Mesendoderm (in vitro differentiated cells): ENCODE measurements at regions not wholly inside any gene's neighbourhood (a gene's known extent, or its start where the extent isn't known, plus 50 kb on each side); places are given as distances from the start of the nearest gene placed in this dataset.

Experiments used
- DNase-seq: peaks from one replicate; pipeline ENCODE4 v3.0.0; 2013
- H2AK5ac ChIP-seq: 2 replicates; pipeline ENCODE4 v1.6.1; 2013; ENCODE audit warnings: low read length, inconsistent platforms
- H2BK120ac ChIP-seq: 2 replicates; pipeline ENCODE4 v1.6.1; 2013; ENCODE audit warnings: low read depth, mild to moderate bottlenecking, low read length, moderate library complexity, mixed read lengths
- H2BK15ac ChIP-seq: replicated peaks from 2 replicates; pipeline ENCODE4 v1.6.1; 2013; ENCODE audit warnings: low read depth, mild to moderate bottlenecking, moderate library complexity
- H2BK5ac ChIP-seq: 2 replicates; pipeline ENCODE4 v1.6.1; 2013; ENCODE audit warnings: low read length, inconsistent platforms
- H3K18ac ChIP-seq: 2 replicates; pipeline ENCODE4 v1.6.1; 2013; ENCODE audit warnings: mild to moderate bottlenecking, low read length, mixed read lengths
- H3K23ac ChIP-seq: one replicate; pipeline ENCODE4 v1.6.1; 2013; ENCODE audit warnings: low read length
- H3K27ac ChIP-seq: 2 replicates; pipeline ENCODE4 v1.5.1; 2013; ENCODE audit warnings: low read depth, mild to moderate bottlenecking, inconsistent platforms, low read length, moderate library complexity
- H3K27me3 ChIP-seq: 2 replicates; pipeline ENCODE4 v1.6.1; 2013; ENCODE audit warnings: low read length, control low read depth, mild to moderate bottlenecking, inconsistent platforms; ENCODE audit not compliant: insufficient read depth, poor library complexity
- H3K36me3 ChIP-seq: 2 replicates; pipeline ENCODE4 v1.6.1; 2013; ENCODE audit warnings: low read length, inconsistent platforms; ENCODE audit not compliant: control insufficient read depth, insufficient read depth
- H3K4ac ChIP-seq: one replicate; pipeline ENCODE4 v1.6.1; 2013; ENCODE audit warnings: low read depth, mild to moderate bottlenecking, low read length, moderate library complexity
- H3K4me1 ChIP-seq: 2 replicates; pipeline ENCODE4 v1.6.1; 2013; ENCODE audit warnings: low read depth, low read length, inconsistent platforms; ENCODE audit not compliant: control insufficient read depth
- H3K4me2 ChIP-seq: 2 replicates; pipeline ENCODE4 v1.6.1; 2013; ENCODE audit warnings: low read length
- H3K4me3 ChIP-seq: 2 replicates; pipeline ENCODE4 v1.5.1; 2013; ENCODE audit warnings: mild to moderate bottlenecking, low read length
- H3K56ac ChIP-seq: one replicate; pipeline ENCODE4 v1.6.1; 2013; ENCODE audit warnings: low read length
- H3K79me1 ChIP-seq: 2 replicates; pipeline ENCODE4 v1.6.1; 2013; ENCODE audit warnings: low read length, inconsistent platforms
- H3K79me2 ChIP-seq: 2 replicates; pipeline ENCODE4 v1.6.1; 2013; ENCODE audit warnings: mild to moderate bottlenecking, low read length; ENCODE audit not compliant: control insufficient read depth, insufficient read depth
- H3K9ac ChIP-seq: 2 replicates; pipeline ENCODE4 v1.6.1; 2013; ENCODE audit warnings: low read length, inconsistent platforms
- H4K5ac ChIP-seq: one replicate; pipeline ENCODE4 v1.6.1; 2013; ENCODE audit warnings: low read length
- H4K8ac ChIP-seq: one replicate; pipeline ENCODE4 v1.6.1; 2013; ENCODE audit warnings: low read depth, mild to moderate bottlenecking, control low read depth, low read length, moderate library complexity
- WGBS: extraction: QIAGEN DNeasy Blood & Tissue Kit; methylation state at CpG from one replicate; pipeline ENCODE4 v1.1.7; 2013; ENCODE audit warnings: low lambda C conversion rate, missing lambda C conversion rate; ENCODE audit not compliant: insufficient coverage; ENCODE audit errors: extremely low coverage; 5-methylcytosine and 5-hydroxymethylcytosine counted together

DNA sequence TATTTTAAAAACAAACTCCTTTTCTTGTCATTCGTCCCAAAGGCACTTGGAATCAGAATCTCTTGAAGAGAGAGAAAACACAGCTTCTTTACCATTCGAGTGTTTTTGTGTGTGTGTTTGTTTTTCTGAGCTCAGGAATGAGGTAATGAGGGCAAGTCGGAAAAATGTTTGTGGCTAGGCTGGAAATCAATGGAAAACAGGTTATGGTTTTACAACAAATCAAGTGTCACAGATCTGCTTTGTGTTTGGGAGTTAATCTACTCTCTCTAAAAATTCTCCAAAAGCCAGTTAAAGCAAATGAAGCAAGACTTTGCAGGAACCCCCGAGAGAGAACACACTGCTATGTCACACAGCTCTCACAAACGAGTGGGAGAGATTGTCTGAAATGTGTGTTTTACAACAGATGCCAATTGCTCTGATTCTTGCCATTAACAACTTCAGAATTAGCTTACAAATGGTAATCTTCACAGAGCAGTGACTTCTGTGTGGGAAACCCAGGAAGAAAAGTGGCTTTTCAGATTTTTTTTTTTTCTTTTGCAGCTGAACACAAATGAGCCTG is 264.1 kb downstream of the CBLL2 start:
- H3K36me3 ChIP-seq = no peaks in the 10 kb centered on the region
- H2BK5ac ChIP-seq = no peak overlapping the region
- H2BK120ac ChIP-seq = no peak overlapping the region
- H3K79me1 ChIP-seq = no peaks in the 10 kb centered on the region
- no peak overlapping the region for H3K23ac ChIP-seq
- no peak overlapping the region for H3K4me3 ChIP-seq
- no peak overlapping the region for H4K8ac ChIP-seq
- no peak overlapping the region for H3K4ac ChIP-seq
- H4K5ac ChIP-seq = no peak overlapping the region
- no peak overlapping the region for H3K56ac ChIP-seq
- no peaks in the 10 kb centered on the region for H3K4me1 ChIP-seq
- H3K9ac ChIP-seq = no peak overlapping the region
- H3K27me3 ChIP-seq = no peaks in the 10 kb centered on the region
- H2AK5ac ChIP-seq = no peak overlapping the region
- H3K79me2 ChIP-seq = no peaks in the 10 kb centered on the region
- no CpG with 5 or more reads among the region's 5 CpGs for WGBS
- no peak overlapping the region for H3K27ac ChIP-seq
- no peak overlapping the region for H2BK15ac ChIP-seq
- H3K4me2 ChIP-seq = no peak overlapping the region
- H3K18ac ChIP-seq = no peak overlapping the region
- no peak for DNase-seq

DNA sequence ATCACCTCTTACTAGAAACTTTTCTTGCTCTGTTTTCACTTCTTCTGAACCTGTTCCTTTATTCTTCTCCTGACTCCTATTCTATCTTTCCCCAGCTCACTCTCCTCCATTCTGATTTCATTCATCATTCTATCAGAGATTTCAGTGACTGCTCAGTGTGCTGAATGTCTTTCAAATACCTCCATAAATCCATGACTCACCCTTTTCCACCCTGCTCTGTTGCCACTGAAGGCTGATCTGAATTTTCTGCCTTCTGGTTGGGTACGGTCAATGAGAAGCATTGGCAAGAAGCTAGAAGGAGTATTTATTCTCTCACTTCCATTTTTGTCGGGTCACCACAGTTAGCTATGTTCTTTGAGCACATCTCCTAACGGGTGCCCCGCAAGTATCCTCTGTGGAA is 265.9 kb downstream of the CBLL2 start:
- no peak overlapping the region for H2BK15ac ChIP-seq
- H2BK5ac ChIP-seq = no peak overlapping the region
- no peaks in the 10 kb centered on the region for H3K79me1 ChIP-seq
- no peak overlapping the region for H3K23ac ChIP-seq
- H3K4ac ChIP-seq = no peak overlapping the region
- H3K4me3 ChIP-seq = no peak overlapping the region
- H3K27me3 ChIP-seq = no peaks in the 10 kb centered on the region
- no peak overlapping the region for H2AK5ac ChIP-seq
- no peak overlapping the region for H4K8ac ChIP-seq
- no peaks in the 10 kb centered on the region for H3K4me1 ChIP-seq
- H3K18ac ChIP-seq = no peak overlapping the region
- H3K27ac ChIP-seq = no peak overlapping the region
- DNase-seq = peak; percentile 7
- H3K79me2 ChIP-seq = no peaks in the 10 kb centered on the region
- no peak overlapping the region for H3K56ac ChIP-seq
- H3K9ac ChIP-seq = no peak overlapping the region
- no peak overlapping the region for H4K5ac ChIP-seq
- no peak overlapping the region for H3K4me2 ChIP-seq
- WGBS = no CpG with 5 or more reads among the region's 4 CpGs
- no peak overlapping the region for H2BK120ac ChIP-seq
- H3K36me3 ChIP-seq = no peaks in the 10 kb centered on the region

DNA sequence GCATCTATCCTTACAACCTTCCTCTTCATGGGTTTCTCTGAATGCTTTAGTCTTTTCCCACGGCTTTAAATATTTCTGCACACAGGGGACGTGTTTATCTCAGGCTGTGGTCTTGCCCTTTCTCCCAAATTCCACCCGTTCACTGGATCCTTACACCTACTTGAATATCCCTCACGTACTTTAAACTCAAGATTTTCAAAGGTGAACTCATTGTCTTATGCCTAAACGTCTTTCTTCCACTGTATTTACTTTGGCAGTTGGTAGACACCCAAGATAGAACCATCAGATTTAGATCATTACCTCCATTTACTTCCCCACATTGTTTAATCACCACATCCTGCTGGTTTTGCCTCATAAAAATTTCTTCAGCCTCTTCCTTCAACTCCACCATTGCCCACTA is 269.2 kb downstream of the CBLL2 start:
- WGBS = no CpG with 5 or more reads among the region's 5 CpGs
- H3K36me3 ChIP-seq = no peaks in the 10 kb centered on the region

DNA sequence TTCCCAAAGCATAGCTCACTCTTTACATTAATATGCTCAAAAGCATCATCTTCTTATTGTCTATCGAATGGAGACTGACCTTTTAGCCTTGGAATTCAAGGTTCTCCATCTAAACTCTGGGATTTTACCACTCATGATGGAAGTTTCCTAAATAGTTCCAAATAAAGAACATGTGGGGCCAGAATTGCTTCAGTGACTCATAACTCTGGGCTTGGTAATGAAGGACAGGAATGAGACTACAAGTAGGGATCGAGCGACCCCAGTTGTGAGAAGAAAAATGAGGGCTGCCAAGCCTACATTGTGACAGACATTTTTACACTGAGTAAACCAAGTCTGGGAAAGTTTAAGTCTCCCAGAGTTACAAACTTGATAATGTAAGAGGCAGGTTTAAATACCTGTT is 269.9 kb downstream of the CBLL2 start:
- H3K36me3 ChIP-seq = no peaks in the 10 kb centered on the region
- H4K5ac ChIP-seq = no peak overlapping the region
- H3K4me2 ChIP-seq = no peak overlapping the region
- no peak overlapping the region for H2AK5ac ChIP-seq
- no peak overlapping the region for H2BK120ac ChIP-seq
- H3K4me1 ChIP-seq = no peaks in the 10 kb centered on the region
- no peak overlapping the region for H2BK5ac ChIP-seq
- H3K18ac ChIP-seq = no peak overlapping the region
- no peak overlapping the region for H3K9ac ChIP-seq
- no CpG with 5 or more reads among the region's 3 CpGs for WGBS
- no peak overlapping the region for H3K23ac ChIP-seq
- H4K8ac ChIP-seq = no peak overlapping the region
- no peak overlapping the region for H3K27ac ChIP-seq
- no peaks in the 10 kb centered on the region for H3K79me1 ChIP-seq
- H3K4ac ChIP-seq = no peak overlapping the region
- no peak overlapping the region for H3K4me3 ChIP-seq
- H3K27me3 ChIP-seq = no peaks in the 10 kb centered on the region
- no peaks in the 10 kb centered on the region for H3K79me2 ChIP-seq
- no peak overlapping the region for H3K56ac ChIP-seq
- DNase-seq = no peak
- no peak overlapping the region for H2BK15ac ChIP-seq

More for the DNA sequence above, 269.2 kb downstream of the CBLL2 start:
- no peak overlapping the region for H2BK5ac ChIP-seq
- H3K4me1 ChIP-seq = no peaks in the 10 kb centered on the region
- no peak overlapping the region for H2AK5ac ChIP-seq
- H3K79me2 ChIP-seq = no peaks in the 10 kb centered on the region
- H3K18ac ChIP-seq = no peak overlapping the region
- no peak overlapping the region for H3K27ac ChIP-seq
- H3K9ac ChIP-seq = no peak overlapping the region
- no peak overlapping the region for H3K4me2 ChIP-seq
- no peaks in the 10 kb centered on the region for H3K79me1 ChIP-seq
- no peak overlapping the region for H3K4me3 ChIP-seq
- H4K8ac ChIP-seq = no peak overlapping the region
- H3K23ac ChIP-seq = no peak overlapping the region
- no peak overlapping the region for H3K4ac ChIP-seq
- no peak overlapping the region for H3K56ac ChIP-seq
- H3K27me3 ChIP-seq = no peaks in the 10 kb centered on the region
- no peak overlapping the region for H2BK15ac ChIP-seq
- DNase-seq = no peak
- H4K5ac ChIP-seq = no peak overlapping the region
- no peak overlapping the region for H2BK120ac ChIP-seq

DNA sequence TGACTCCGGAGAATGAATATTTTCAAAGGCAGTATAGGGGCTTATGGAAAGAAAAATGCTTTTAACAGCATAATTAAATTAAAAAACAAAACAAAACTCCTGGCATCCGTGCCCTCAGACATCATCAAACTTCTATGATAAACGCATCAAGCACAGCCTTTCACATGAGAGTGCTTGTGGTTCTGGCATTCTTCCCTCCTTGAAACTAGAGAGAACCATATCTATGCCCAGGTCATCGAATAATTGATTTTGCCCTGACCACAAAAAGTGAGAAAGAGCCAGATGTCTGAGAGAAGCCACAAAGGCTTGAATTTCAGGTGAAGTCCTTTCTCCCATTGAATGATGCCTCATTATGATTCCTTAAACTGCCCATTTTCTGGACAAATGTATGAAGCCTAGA is 286.8 kb downstream of the CBLL2 start:
- Histone ChIP-seq H3K79me2 (no peaks in the 10 kb centered on the region), H3K27me3 (no peaks in the 10 kb centered on the region), H3K9ac (no peak overlapping the region), H3K27ac (no peak overlapping the region), H3K79me1 (no peaks in the 10 kb centered on the region), H3K4ac (no peak overlapping the region), H2BK15ac (no peak overlapping the region), H3K23ac (no peak overlapping the region), H3K36me3 (no peaks in the 10 kb centered on the region), H4K5ac (no peak overlapping the region), H3K4me1 (no peaks in the 10 kb centered on the region), H2BK120ac (no peak overlapping the region), H2BK5ac (no peak overlapping the region), H3K4me2 (no peak overlapping the region), H3K4me3 (no peak overlapping the region), H4K8ac (no peak overlapping the region), H3K18ac (no peak overlapping the region), H2AK5ac (no peak overlapping the region), H3K56ac (no peak overlapping the region)
- no CpG with 5 or more reads among the region's 4 CpGs for WGBS
- no peak for DNase-seq

DNA sequence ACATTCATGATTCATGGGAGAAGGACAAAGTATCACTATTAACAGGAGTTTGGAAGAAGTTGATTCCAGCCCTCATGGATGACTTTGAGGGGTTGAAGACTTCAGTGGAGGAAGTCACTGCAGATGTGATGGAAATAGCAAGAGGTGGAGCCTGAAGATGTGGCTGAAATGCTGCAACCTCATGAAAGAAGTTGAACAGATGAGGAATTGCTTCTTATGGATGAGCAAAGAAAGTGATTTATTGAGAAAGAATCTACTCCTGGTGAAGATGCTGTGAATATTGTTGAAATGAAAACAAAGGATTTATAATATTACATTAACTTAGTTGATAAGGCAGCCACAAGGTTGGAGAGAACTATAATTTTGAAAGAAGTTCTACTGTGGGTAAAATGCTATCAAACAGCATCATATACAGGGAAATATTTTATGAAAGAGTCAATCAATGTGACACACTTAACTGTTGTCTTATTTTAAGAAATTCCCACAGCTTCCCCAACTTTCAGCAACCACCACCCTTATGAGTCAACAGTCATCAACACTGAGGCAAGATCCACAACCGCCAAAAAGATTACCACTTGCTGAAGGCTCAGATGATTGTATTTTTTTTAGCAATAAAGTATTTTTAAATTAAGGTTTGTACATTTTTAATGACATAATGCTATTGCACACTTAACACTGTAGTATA is 302.6 kb downstream of the CBLL2 start:
- H3K27me3 ChIP-seq = no peaks in the 10 kb centered on the region
- no peak overlapping the region for H3K56ac ChIP-seq
- H3K4me1 ChIP-seq = no peaks in the 10 kb centered on the region
- H3K9ac ChIP-seq = no peak overlapping the region
- H2BK120ac ChIP-seq = no peak overlapping the region
- H3K27ac ChIP-seq = no peak overlapping the region
- no peak overlapping the region for H3K4ac ChIP-seq
- no peaks in the 10 kb centered on the region for H3K79me1 ChIP-seq
- no peak overlapping the region for H3K4me3 ChIP-seq
- no peak overlapping the region for H4K8ac ChIP-seq
- no peaks in the 10 kb centered on the region for H3K79me2 ChIP-seq
- no peak for DNase-seq
- H2AK5ac ChIP-seq = no peak overlapping the region
- H3K18ac ChIP-seq = no peak overlapping the region
- H3K36me3 ChIP-seq = no peaks in the 10 kb centered on the region
- no peak overlapping the region for H4K5ac ChIP-seq
- no CpG with 5 or more reads among the region's 1 CpG for WGBS
- H2BK5ac ChIP-seq = no peak overlapping the region
- no peak overlapping the region for H3K23ac ChIP-seq
- H3K4me2 ChIP-seq = no peak overlapping the region
- no peak overlapping the region for H2BK15ac ChIP-seq
